T1000 (cell line): ENCODE measurements at regions not wholly inside any gene's neighbourhood (a gene's known extent, or its start where the extent isn't known, plus 50 kb on each side); places are given as distances from the start of the nearest gene placed in this dataset.
"Not testable (repeated sequence)": the region's sequence is repeated elsewhere in the genome, so short reads cannot be mapped to it uniquely, and the experiment has no call there.

ENCODE experiments used
- DNase-seq: peaks from one replicate; lab custom pipeline; 2025; ENCODE audit warnings: mixed read lengths; lab: John Stamatoyannopoulos, UW

- DNase-seq, result no peak
Measured at GRCh38 chr12:114123108-114123507, 157.0 kb upstream of the RBM19 start.

GRCh38 chr12:114122016-114122415 is 155.9 kb upstream of the RBM19 start:
- no peak for DNase-seq

- DNase-seq, result peak; percentile 2
Measured at GRCh38 chr12:114119316-114119715, 153.2 kb upstream of the RBM19 start.

GRCh38 chr12:114096461-114096860 is 130.3 kb upstream of the RBM19 start:
- no peak for DNase-seq

- no peak for DNase-seq
Measured at GRCh38 chr12:114093520-114093919, 127.4 kb upstream of the RBM19 start.

GRCh38 chr12:114092981-114093380 is 126.9 kb upstream of the RBM19 start:
- DNase-seq, result no peak

GRCh38 chr12:114090211-114090610 is 124.1 kb upstream of the RBM19 start:
- DNase-seq, result no peak

GRCh38 chr12:114073076-114073475 is 107.0 kb upstream of the RBM19 start:
- no peak for DNase-seq

GRCh38 chr12:114069507-114069906 is 103.4 kb upstream of the RBM19 start:
- DNase-seq, result no peak

- DNase-seq, result no peak
Measured at GRCh38 chr12:114064497-114064896, 98.4 kb upstream of the RBM19 start.

GRCh38 chr12:114064034-114064433 is 97.9 kb upstream of the RBM19 start:
- DNase-seq, result not testable (repeated sequence)

GRCh38 chr12:114063435-114063834 is 97.3 kb upstream of the RBM19 start:
- DNase-seq, result no peak

- DNase-seq, result not testable (repeated sequence)
Measured at GRCh38 chr12:114056351-114056750, 90.2 kb upstream of the RBM19 start.

- DNase-seq, result no peak
Measured at GRCh38 chr12:114054982-114055381, 88.9 kb upstream of the RBM19 start.

GRCh38 chr12:114046236-114046998 is 80.3 kb upstream of the RBM19 start:
- no peak for DNase-seq

- no peak for DNase-seq
Measured at GRCh38 chr12:114045349-114045748, 79.2 kb upstream of the RBM19 start.

- no peak for DNase-seq
Measured at GRCh38 chr12:114041590-114041989, 75.5 kb upstream of the RBM19 start.

- DNase-seq, result no peak
Measured at GRCh38 chr12:114041136-114041535, 75.0 kb upstream of the RBM19 start.

GRCh38 chr12:114038962-114039361 is 72.8 kb upstream of the RBM19 start:
- no peak for DNase-seq

- no peak for DNase-seq
Measured at GRCh38 chr12:114032801-114033200, 66.7 kb upstream of the RBM19 start.

- no peak for DNase-seq
Measured at GRCh38 chr12:114030451-114030850, 64.3 kb upstream of the RBM19 start.

- no peak for DNase-seq
Measured at GRCh38 chr12:114026805-114027204, 60.7 kb upstream of the RBM19 start.

- DNase-seq, result no peak
Measured at GRCh38 chr12:114025935-114026334, 59.8 kb upstream of the RBM19 start.

- DNase-seq, result not testable (repeated sequence)
Measured at GRCh38 chr12:114022081-114022480, 56.0 kb upstream of the RBM19 start.
